NT2/D1 (cell line): ENCODE measurements at regions not wholly inside any gene's neighbourhood (a gene's known extent, or its start where the extent isn't known, plus 50 kb on each side); places are given as distances from the start of the nearest gene placed in this dataset.

Source experiments
- SUZ12 ChIP-seq: IDR thresholded peaks from 2 replicates; pipeline ENCODE4 v1.6.1; 2011; ENCODE audit not compliant: insufficient read length, insufficient read depth; ENCODE audit errors: extremely low read depth
- YY1 ChIP-seq: IDR thresholded peaks from 2 replicates; pipeline ENCODE4 v1.6.1; 2011; ENCODE audit not compliant: insufficient read length, insufficient read depth
- ZNF274 ChIP-seq: IDR thresholded peaks from 2 replicates; pipeline ENCODE4 v1.6.1; 2011; ENCODE audit warnings: mild to moderate bottlenecking, low read depth, low read length

GRCh38 chr6:9484686-9485085 lies 930.2 kb downstream of the TFAP2A start:
- no peak for TF ChIP-seq SUZ12
- TF ChIP-seq YY1: no peak
- no peak for TF ChIP-seq ZNF274
